Mucosa of rectum (tissue), 2 donors: ENCODE measurements at regions not wholly inside any gene's neighbourhood (a gene's known extent, or its start where the extent isn't known, plus 50 kb on each side); places are given as distances from the start of the nearest gene placed in this dataset.
"Not testable (repeated sequence)": the region's sequence is repeated elsewhere in the genome, so short reads cannot be mapped to it uniquely, and the experiment has no call there.

ENCODE experiments used
- H3K27ac ChIP-seq, 2 donors: one replicate each; pipeline ENCODE4 v1.7.0; 2013; ENCODE audit warnings: inconsistent platforms in 2 of 2, low read depth in 2 of 2, low read length in 2 of 2
- H3K27me3 ChIP-seq, 2 donors: one replicate each; pipeline ENCODE4 v1.7.0; 2013; ENCODE audit warnings: low read length in 2 of 2; ENCODE audit not compliant: control insufficient read depth in 2 of 2, insufficient read depth in 2 of 2
- H3K36me3 ChIP-seq, 2 donors: one replicate each; pipeline ENCODE4 v1.7.0; 2013; ENCODE audit warnings: low read length in 2 of 2; ENCODE audit not compliant: control insufficient read depth in 2 of 2, insufficient read depth in 2 of 2
- H3K4me1 ChIP-seq, 2 donors: one replicate each; pipeline ENCODE4 v1.7.0; 2013; ENCODE audit warnings: low read length in 2 of 2, mild to moderate bottlenecking in 1 of 2; ENCODE audit not compliant: control insufficient read depth in 2 of 2, insufficient read depth in 2 of 2
- H3K4me3 ChIP-seq, 2 donors: one replicate each; pipeline ENCODE4 v1.7.0; 2013; ENCODE audit warnings: low read length in 2 of 2
- H3K9ac ChIP-seq, 2 donors: one replicate each; pipeline ENCODE4 v1.7.0; 2013; ENCODE audit warnings: low read length in 2 of 2, low read depth in 1 of 2, mild to moderate bottlenecking in 1 of 2
- H3K9me3 ChIP-seq, 2 donors: one replicate each; pipeline ENCODE4 v1.7.0; 2013; ENCODE audit warnings: low read length in 2 of 2; ENCODE audit not compliant: control insufficient read depth in 2 of 2
- donor health status: healthy.
- donor health status: Normal muscosa, but diverticular disease.

DNA sequence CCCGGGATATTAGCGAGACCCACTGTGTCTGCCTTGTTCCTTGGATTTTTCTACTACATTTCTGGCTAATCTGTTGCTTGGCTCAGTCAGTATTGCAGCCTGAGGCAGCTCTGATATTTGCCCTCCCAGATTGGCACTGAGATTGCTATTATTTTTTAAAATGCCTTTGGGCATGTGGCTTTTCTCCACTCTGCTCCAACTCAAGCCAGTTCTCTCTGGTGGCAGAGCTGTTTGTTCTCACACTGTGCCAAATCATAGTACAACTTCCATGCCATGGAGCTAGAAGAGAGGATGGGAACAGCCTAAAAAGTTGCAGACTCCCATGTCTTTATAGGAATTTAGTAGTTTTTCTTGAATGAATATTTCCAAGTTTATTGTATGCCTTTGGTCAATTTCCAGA, 155.9 kb upstream of the ATP10B start:
- H3K4me3 ChIP-seq = no peak overlapping the region
- no peaks in the 10 kb centered on the region for H3K36me3 ChIP-seq
- no peaks in the 10 kb centered on the region for H3K4me1 ChIP-seq
- H3K27me3 ChIP-seq = no peaks in the 10 kb centered on the region
- no peak overlapping the region for H3K9ac ChIP-seq
- H3K9me3 ChIP-seq = peaks cover 0 to 5% of the 10 kb centered on the region in 2 donors
- no peak overlapping the region for H3K27ac ChIP-seq

DNA sequence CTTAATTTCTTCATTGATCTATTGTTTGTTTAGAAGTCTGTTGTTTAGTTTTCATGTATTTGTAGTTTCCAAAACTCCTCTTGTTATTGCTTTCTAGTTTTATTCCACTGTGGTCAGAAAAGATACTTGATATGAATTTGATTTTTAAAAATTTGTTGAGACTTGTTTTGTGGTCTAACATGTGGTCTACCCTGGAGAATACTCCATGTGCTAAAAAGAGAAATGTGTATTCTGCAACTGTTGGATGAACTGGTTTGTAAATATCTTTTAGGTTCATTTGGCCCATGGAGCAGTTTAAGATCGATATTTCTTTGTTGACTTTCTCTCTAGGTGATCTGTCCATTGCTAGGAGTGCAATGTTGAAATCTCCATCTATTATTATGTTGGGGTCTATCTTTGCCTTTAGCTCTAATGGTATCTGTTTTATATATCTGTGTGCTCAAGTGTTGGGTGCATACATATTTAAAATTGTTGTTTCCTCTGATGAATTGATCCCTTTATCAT, 150.6 kb upstream of the ATP10B start:
- Histone ChIP-seq H3K27me3 (no peaks in the 10 kb centered on the region), H3K4me3 (no peak overlapping the region), H3K4me1 (no peaks in the 10 kb centered on the region), H3K27ac (no peak overlapping the region), H3K9me3 (peaks cover 0 to 5% of the 10 kb centered on the region in 2 donors), H3K36me3 (no peaks in the 10 kb centered on the region), H3K9ac (no peak overlapping the region)

DNA sequence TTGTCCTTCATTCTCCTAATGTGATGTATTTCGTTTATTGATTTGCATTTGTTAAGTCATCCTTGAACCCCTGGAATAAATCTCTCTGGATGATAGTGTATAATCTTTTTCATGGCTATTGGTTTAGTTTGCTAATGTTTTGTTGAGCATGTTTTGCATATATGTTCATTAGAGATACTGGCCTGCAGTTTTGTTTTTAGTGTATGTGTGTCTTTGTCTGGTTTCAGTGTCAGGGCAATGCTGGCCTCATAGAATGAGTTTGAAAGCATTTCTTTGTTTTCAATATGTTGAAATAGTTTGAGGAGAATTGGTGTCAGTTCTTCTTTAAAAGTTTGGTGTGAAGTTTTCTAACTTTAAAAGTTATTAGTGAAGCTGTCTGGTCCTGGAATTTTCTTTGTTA, 149.6 kb upstream of the ATP10B start:
- H3K36me3 ChIP-seq = no peaks in the 10 kb centered on the region
- no peaks in the 10 kb centered on the region for H3K27me3 ChIP-seq
- H3K4me3 ChIP-seq = no peak overlapping the region
- H3K4me1 ChIP-seq = no peaks in the 10 kb centered on the region
- H3K9ac ChIP-seq = no peak overlapping the region
- H3K27ac ChIP-seq = no peak overlapping the region
- H3K9me3 ChIP-seq = peaks cover 0 to 5% of the 10 kb centered on the region in 2 donors

DNA sequence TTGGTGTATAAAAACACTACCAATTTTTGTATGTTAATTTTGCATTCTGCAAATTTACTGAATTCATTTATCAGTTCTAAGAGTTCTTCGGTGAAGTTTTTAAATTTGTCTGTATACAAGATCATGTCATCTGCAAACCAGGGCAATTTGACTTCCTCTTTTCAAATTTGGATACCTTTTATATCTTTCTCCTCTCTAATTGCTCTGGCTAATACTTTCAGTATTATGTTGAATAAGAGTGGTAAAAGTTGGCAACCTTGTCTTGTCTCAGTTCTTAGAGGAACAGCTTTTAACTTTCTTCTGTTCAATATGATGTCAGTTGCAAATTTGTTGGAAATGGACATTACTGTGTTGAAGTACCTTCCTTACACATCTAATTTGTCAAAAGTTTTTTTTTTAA, 149.1 kb upstream of the ATP10B start:
- H3K27ac ChIP-seq = not testable (repeated sequence)

DNA sequence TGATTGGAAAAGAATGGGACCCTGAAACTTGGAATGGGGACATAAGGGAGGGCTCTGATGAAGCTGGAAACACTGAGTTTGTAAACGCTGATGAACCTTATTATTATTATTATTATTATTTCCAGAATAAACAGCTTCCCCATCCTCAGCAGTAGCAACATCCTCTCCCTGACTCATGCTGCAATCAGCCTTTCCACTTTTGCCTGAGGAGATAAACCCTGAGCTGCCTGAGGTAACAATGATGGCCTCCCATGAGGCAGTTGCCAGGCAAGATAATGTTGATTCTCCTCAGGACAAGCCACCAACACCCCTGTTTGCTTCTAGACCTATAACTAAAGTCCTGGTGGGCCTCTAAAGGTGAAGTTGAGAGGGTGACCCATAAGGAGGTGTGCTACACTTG, 139.2 kb upstream of the ATP10B start:
- no peak overlapping the region for H3K9ac ChIP-seq
- H3K36me3 ChIP-seq = no peaks in the 10 kb centered on the region
- no peaks in the 10 kb centered on the region for H3K4me1 ChIP-seq
- no peaks in the 10 kb centered on the region for H3K9me3 ChIP-seq
- no peak overlapping the region for H3K4me3 ChIP-seq
- H3K27me3 ChIP-seq = no peaks in the 10 kb centered on the region
- H3K27ac ChIP-seq = no peak overlapping the region

More for the DNA sequence above, 149.1 kb upstream of the ATP10B start:
- H3K27me3 ChIP-seq, H3K9ac ChIP-seq, H3K4me3 ChIP-seq, H3K9me3 ChIP-seq, H3K4me1 ChIP-seq, H3K36me3 ChIP-seq: not testable (repeated sequence)

DNA sequence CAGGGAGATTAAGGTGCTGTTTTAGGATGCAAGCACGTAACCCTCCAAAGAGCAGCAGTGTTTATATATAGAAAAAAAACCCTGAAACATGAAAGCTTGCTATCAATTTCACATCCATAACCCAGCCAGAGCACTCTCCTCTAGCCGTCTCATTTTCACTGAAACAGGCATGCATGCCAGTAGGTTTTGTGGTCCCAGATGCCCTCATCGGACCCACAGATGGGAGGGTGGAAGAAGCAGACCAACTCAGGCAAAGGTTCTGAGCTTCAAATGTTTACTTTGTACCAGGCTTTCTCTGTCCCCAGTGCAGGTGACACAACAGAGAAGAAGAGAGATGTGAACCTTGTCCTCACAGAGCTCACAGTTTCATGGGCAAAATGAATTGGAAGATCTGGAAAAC, 127.4 kb upstream of the ATP10B start:
- H3K27me3 ChIP-seq = no peaks in the 10 kb centered on the region
- H3K9me3 ChIP-seq = no peaks in the 10 kb centered on the region

DNA sequence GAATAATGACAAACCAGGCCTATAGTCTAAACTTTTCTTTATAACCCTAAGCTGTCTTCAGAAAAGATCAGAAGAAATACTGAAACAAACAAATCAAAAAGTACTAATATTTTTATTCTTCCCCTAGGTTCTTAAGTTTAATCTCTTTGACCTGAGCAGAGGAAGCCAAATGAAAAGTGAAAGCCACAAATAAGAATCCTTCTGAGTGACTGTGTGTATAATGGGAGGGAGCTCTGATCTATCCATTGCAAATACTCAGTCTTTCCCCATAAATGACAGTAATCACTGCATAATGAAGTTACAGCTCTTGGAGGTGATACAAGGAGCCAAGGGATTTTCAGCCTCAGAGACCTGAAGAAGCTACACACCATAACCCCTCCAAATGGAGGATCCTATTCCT, 126.9 kb upstream of the ATP10B start:
- Histone ChIP-seq H3K4me3 (no peak overlapping the region), H3K27ac (no peak overlapping the region), H3K27me3 (no peaks in the 10 kb centered on the region), H3K9me3 (no peaks in the 10 kb centered on the region), H3K4me1 (peaks cover 0 to 4% of the 10 kb centered on the region in 2 donors), H3K9ac (no peak overlapping the region), H3K36me3 (no peaks in the 10 kb centered on the region)

More for the DNA sequence above, 127.4 kb upstream of the ATP10B start:
- no peak overlapping the region for H3K4me3 ChIP-seq
- H3K27ac ChIP-seq = no peak overlapping the region
- no peaks in the 10 kb centered on the region for H3K36me3 ChIP-seq
- H3K9ac ChIP-seq = no peak overlapping the region
- H3K4me1 ChIP-seq = no peaks in the 10 kb centered on the region

DNA sequence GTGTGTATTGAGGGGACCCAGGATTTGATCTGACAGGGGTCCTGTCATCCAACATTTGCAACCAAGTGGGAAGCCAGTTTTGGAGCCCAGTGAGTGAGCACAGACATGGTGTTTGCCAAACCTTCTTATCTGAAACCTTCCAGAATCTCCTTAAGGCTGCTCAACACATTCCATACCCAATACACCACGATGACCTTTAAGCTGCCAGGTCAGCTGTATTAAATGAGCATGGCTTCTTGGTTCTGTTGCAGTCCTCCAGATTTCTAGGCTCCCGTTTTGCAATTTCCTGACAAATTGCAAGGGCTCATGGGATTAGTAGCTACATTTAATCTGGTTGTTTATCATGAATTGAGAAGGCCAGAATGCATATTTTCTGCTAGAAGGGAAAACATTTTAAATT, 124.2 kb upstream of the ATP10B start:
- H3K9ac ChIP-seq = no peak overlapping the region
- H3K4me3 ChIP-seq = no peak overlapping the region
- peaks cover 0 to 4% of the 10 kb centered on the region in 2 donors for H3K4me1 ChIP-seq
- no peaks in the 10 kb centered on the region for H3K36me3 ChIP-seq
- no peak overlapping the region for H3K27ac ChIP-seq
- H3K27me3 ChIP-seq = no peaks in the 10 kb centered on the region
- H3K9me3 ChIP-seq = no peaks in the 10 kb centered on the region

DNA sequence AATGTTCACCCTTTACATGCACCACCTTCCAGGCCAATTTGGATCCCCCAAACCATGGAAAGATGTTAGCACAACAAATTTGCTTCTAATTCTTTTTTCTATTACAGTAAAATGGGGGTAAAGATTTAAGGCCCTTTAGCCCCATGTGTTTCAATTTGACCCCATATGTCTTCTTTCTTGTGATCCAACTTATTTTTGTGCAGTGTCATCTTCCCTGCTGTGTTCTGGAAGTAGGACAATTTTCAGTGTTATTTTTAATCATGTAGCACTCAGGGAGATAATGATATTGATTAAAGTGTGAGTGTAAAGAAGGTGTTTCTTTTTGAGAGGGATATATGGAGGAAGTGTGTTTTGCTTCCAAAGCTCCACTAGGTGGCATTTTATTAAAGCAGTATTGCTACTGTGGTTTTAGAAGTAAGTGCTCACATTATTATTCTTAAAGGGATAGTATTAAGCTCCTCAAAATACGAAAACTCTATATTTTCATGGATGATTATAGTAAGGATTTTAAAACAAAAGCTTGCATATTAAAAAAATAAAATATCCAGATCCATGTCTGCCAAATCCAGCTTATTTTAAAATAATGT, 118.7 kb upstream of the ATP10B start:
- Histone ChIP-seq H3K36me3 (no peaks in the 10 kb centered on the region), H3K9me3 (no peaks in the 10 kb centered on the region), H3K27ac (no peak overlapping the region), H3K4me1 (peaks cover 0 to 4% of the 10 kb centered on the region in 2 donors), H3K4me3 (no peak overlapping the region), H3K27me3 (no peaks in the 10 kb centered on the region), H3K9ac (no peak overlapping the region)

DNA sequence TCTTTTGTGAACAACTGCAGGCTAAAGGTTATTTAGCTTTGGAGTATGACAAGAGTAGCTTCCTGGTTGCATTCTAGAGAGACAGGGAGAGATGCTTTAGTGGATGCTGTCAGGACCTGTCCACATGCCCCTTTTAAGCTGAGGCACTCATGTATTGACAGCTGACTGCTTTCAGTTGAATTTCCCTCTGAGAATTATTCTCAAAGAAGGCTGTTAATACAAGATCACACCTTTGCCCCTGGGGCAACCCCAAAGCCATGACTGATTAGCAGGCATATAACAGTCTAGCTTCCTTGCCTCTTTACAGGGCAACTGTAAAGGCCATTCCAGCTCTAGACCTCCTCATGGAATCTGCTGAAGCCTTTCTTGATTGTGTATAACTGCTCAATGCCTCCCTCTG, 117.6 kb upstream of the ATP10B start:
- H3K9ac ChIP-seq = no peak overlapping the region
- H3K27ac ChIP-seq = no peak overlapping the region
- no peaks in the 10 kb centered on the region for H3K27me3 ChIP-seq
- H3K4me3 ChIP-seq = no peak overlapping the region
- peaks cover 0 to 4% of the 10 kb centered on the region in 2 donors for H3K4me1 ChIP-seq
- no peaks in the 10 kb centered on the region for H3K9me3 ChIP-seq
- no peaks in the 10 kb centered on the region for H3K36me3 ChIP-seq

DNA sequence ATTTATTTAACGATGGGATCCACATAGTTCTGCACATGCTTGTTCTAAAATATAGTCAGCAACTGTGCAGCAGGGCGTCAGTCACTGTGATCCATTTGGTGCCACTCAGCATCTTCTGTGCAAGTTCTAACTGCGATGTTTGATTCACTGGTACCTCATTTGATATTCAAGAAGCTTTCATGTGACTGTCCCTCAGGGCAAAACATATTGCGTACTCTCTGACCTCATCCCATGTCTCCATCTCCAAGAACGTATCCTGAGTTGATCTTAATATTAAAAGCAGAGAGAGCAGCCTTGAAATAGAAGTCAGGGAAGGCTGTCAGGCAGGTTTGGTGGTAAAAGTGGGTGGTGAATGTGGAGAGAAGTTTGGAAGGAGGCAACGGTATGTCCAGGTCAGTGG, 116.5 kb upstream of the ATP10B start:
- Histone ChIP-seq H3K9ac (no peak overlapping the region), H3K27me3 (no peaks in the 10 kb centered on the region), H3K9me3 (no peaks in the 10 kb centered on the region), H3K36me3 (no peaks in the 10 kb centered on the region), H3K27ac (no peak overlapping the region), H3K4me3 (no peak overlapping the region), H3K4me1 (no peaks in the 10 kb centered on the region)
